Hematopoietic multipotent progenitor cell treated with erythropoietin and hydrocortisone succinate and interleukin-3 and kit ligand, for 6 days (in vitro differentiated cells): ENCODE measurements at regions not wholly inside any gene's neighbourhood (a gene's known extent, or its start where the extent isn't known, plus 50 kb on each side); places are given as distances from the start of the nearest gene placed in this dataset.
A peak's percentile ranks its signal among the peaks of the same experiment; 100 is the strongest.

Source experiments
- DNase-seq: peaks from one replicate; pipeline ENCODE4 v3.0.0-alpha.2; 2015

- DNase-seq, result no peak
These were observed 117.5 kb upstream of the ZNF521 start for GRCh38 chr18:25469489-25469888.

GRCh38 chr18:25467226-25467987, 115.4 kb upstream of the ZNF521 start:
- no peak for DNase-seq

GRCh38 chr18:25465152-25465732, 113.3 kb upstream of the ZNF521 start:
- DNase-seq, result no peak

- no peak for DNase-seq
These were observed 112.3 kb upstream of the ZNF521 start for GRCh38 chr18:25464227-25464626.

- no peak for DNase-seq
These were observed 111.8 kb upstream of the ZNF521 start for GRCh38 chr18:25463726-25464125.

GRCh38 chr18:25459814-25460213, 107.8 kb upstream of the ZNF521 start:
- DNase-seq, result no peak

GRCh38 chr18:25457601-25458000, 105.6 kb upstream of the ZNF521 start:
- no peak for DNase-seq

- DNase-seq, result no peak
These were observed 105.2 kb upstream of the ZNF521 start for GRCh38 chr18:25457126-25457525.

GRCh38 chr18:25456334-25457010, 104.5 kb upstream of the ZNF521 start:
- no peak for DNase-seq

- DNase-seq, result no peak
These were observed 103.7 kb upstream of the ZNF521 start for GRCh38 chr18:25455646-25456045.

GRCh38 chr18:25455159-25455558, 103.2 kb upstream of the ZNF521 start:
- DNase-seq, result no peak

- no peak for DNase-seq
These were observed 102.8 kb upstream of the ZNF521 start for GRCh38 chr18:25454730-25455129.

GRCh38 chr18:25454270-25454659, 102.3 kb upstream of the ZNF521 start:
- no peak for DNase-seq

GRCh38 chr18:25453556-25454269, 101.7 kb upstream of the ZNF521 start:
- no peak for DNase-seq

GRCh38 chr18:25451077-25451658, 99.2 kb upstream of the ZNF521 start:
- DNase-seq, result no peak

GRCh38 chr18:25449046-25449445, 97.1 kb upstream of the ZNF521 start:
- DNase-seq, result no peak

- DNase-seq, result peak; percentile 24
These were observed 95.0 kb upstream of the ZNF521 start for GRCh38 chr18:25446972-25447371.

- DNase-seq, result no peak
These were observed 93.5 kb upstream of the ZNF521 start for GRCh38 chr18:25445430-25445829.

GRCh38 chr18:25443776-25444175, 91.8 kb upstream of the ZNF521 start:
- no peak for DNase-seq

GRCh38 chr18:25435149-25435782, 83.3 kb upstream of the ZNF521 start:
- DNase-seq, result no peak

- DNase-seq, result no peak
These were observed 82.8 kb upstream of the ZNF521 start for GRCh38 chr18:25434745-25435144.

GRCh38 chr18:25433590-25433989, 81.6 kb upstream of the ZNF521 start:
- no peak for DNase-seq

- DNase-seq, result peak; percentile 6
These were observed 73.1 kb upstream of the ZNF521 start for GRCh38 chr18:25425024-25425423.
